Liver (tissue), 3 donors: ENCODE measurements at regions not wholly inside any gene's neighbourhood (a gene's known extent, or its start where the extent isn't known, plus 50 kb on each side); places are given as distances from the start of the nearest gene placed in this dataset.

Experiments used
- HNF4G ChIP-seq: IDR thresholded peaks from 2 replicates; pipeline ENCODE4 v1.6.1; 2016; ENCODE audit warnings: antibody characterized with exemption
- JUND ChIP-seq, 2 donors: IDR thresholded peaks; 2 replicates each; pipeline ENCODE4 v1.6.1; 2016; ENCODE audit warnings: antibody characterized with exemption in 2 of 2
- NR2F2 ChIP-seq: IDR thresholded peaks from 2 replicates; pipeline ENCODE4 v1.6.1; 2016; ENCODE audit warnings: antibody characterized with exemption
- RAD21 ChIP-seq, 2 donors: IDR thresholded peaks; 2 replicates each; pipeline ENCODE4 v1.6.1; 2016; ENCODE audit warnings: antibody characterized with exemption in 2 of 2, mild to moderate bottlenecking in 2 of 2
- RXRA ChIP-seq, 2 donors: IDR thresholded peaks; 2 replicates each; pipeline ENCODE4 v1.6.1; 2017 to 2018; ENCODE audit warnings: antibody characterized with exemption in 2 of 2, mild to moderate bottlenecking in 1 of 2
- TAF1 ChIP-seq: conservative IDR thresholded peaks from 2 replicates; pipeline ENCODE4 v1.6.1; 2016; ENCODE audit warnings: antibody characterized with exemption, mild to moderate bottlenecking
- TF ChIP-seq, protein P1 (sequence below): fragments of 150-350 bp; IDR thresholded peaks from 2 replicates; pipeline ENCODE4 v1.5.1; 2017; ENCODE audit warnings: improper control_type of control experiment, low read depth, low read length; ENCODE audit not compliant: missing input control
- TF ChIP-seq, protein P2 (sequence below): IDR thresholded peaks from 2 replicates; pipeline ENCODE4 v1.6.1; 2016; ENCODE audit warnings: antibody characterized with exemption
- TF ChIP-seq, protein P3 (sequence below): IDR thresholded peaks from 2 replicates; pipeline ENCODE4 v1.6.1; 2016; ENCODE audit warnings: antibody characterized with exemption
- donor health status: healthy.
- donor health status: healthy.

DNA sequence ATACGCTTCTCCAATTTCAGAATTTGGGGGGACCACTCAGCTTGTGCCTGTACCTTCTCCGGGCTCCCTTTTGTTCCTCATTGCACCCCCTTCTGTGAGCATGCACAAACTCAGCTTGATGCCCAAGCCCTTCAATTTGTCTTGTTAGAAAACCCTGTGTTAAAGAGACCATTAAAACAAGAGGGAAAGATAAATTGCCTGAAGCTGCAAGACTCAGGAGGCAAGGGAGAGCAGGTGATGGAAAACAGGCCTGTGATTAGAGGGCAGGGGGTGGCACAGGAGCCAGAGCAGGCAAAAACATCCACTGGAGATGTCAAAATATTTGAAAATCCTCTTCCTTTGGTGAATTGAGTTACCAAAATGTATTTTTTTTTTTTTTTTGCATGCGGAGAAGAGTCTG lies 121.7 kb downstream of the MIAT start:
- TF ChIP-seq, protein P1, sequence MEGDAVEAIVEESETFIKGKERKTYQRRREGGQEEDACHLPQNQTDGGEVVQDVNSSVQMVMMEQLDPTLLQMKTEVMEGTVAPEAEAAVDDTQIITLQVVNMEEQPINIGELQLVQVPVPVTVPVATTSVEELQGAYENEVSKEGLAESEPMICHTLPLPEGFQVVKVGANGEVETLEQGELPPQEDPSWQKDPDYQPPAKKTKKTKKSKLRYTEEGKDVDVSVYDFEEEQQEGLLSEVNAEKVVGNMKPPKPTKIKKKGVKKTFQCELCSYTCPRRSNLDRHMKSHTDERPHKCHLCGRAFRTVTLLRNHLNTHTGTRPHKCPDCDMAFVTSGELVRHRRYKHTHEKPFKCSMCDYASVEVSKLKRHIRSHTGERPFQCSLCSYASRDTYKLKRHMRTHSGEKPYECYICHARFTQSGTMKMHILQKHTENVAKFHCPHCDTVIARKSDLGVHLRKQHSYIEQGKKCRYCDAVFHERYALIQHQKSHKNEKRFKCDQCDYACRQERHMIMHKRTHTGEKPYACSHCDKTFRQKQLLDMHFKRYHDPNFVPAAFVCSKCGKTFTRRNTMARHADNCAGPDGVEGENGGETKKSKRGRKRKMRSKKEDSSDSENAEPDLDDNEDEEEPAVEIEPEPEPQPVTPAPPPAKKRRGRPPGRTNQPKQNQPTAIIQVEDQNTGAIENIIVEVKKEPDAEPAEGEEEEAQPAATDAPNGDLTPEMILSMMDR: no peak
- TF ChIP-seq RAD21 (IDR thresholded peaks at IDR 0.05) (no peak), JUND (IDR thresholded peaks at IDR 0.05) (no peak), TAF1 (no peak), NR2F2 (no peak), RXRA (IDR thresholded peaks at IDR 0.05) (no peak), HNF4G (no peak)
- TF ChIP-seq, protein P2, sequence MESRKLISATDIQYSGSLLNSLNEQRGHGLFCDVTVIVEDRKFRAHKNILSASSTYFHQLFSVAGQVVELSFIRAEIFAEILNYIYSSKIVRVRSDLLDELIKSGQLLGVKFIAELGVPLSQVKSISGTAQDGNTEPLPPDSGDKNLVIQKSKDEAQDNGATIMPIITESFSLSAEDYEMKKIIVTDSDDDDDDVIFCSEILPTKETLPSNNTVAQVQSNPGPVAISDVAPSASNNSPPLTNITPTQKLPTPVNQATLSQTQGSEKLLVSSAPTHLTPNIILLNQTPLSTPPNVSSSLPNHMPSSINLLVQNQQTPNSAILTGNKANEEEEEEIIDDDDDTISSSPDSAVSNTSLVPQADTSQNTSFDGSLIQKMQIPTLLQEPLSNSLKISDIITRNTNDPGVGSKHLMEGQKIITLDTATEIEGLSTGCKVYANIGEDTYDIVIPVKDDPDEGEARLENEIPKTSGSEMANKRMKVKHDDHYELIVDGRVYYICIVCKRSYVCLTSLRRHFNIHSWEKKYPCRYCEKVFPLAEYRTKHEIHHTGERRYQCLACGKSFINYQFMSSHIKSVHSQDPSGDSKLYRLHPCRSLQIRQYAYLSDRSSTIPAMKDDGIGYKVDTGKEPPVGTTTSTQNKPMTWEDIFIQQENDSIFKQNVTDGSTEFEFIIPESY: no peak
- TF ChIP-seq, protein P3, sequence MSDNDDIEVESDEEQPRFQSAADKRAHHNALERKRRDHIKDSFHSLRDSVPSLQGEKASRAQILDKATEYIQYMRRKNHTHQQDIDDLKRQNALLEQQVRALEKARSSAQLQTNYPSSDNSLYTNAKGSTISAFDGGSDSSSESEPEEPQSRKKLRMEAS: no peak
